ENCODE measurements at regions not wholly inside any gene's neighbourhood (a gene's known extent, or its start where the extent isn't known, plus 50 kb on each side); places are given as distances from the start of the nearest gene placed in this dataset.

GRCh38 chr12:86421333-86421732 is 165.1 kb upstream of the MGAT4C start:
- TF ChIP-seq CTCF (IDR thresholded peaks at IDR 0.05), result no peak
- TF ChIP-seq POLR2A (IDR thresholded peaks at IDR 0.05), result no peak

Data from transverse colon (tissue), 3 donors.